ENCODE measurements at regions not wholly inside any gene's neighbourhood (a gene's known extent, or its start where the extent isn't known, plus 50 kb on each side); places are given as distances from the start of the nearest gene placed in this dataset.

DNA sequence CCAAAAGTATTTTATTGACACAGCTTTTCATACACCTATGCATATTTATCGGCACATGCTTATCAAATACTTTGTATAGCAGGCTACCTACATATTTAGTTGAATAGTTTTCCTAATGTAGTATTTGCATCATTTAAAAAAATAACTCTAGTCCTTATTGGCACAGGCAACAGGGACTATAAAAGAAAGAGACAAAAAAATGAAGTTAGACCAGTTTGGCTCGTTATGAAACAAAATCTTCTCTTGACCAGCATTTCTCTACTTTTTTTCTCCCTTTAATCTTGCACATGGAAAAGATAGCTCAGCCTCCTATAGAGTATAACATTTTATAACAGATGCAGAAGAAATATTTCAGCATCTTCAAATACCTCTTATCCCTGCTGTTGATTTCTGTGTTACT is 794.8 kb upstream of the MIR17HG start:
- TF ChIP-seq CTCF (IDR thresholded peaks at IDR 0.05; ENCODE audit: low read length, missing control alignments) = no peak
- DNase-seq (ENCODE audit: low read depth) = no peak
- H3K4me3 ChIP-seq (replicated peaks; ENCODE audit: low read depth, low read length) = peak overlapping the region; percentile 27

GRCh38 chr13:90553159-90553558 is 794.3 kb upstream of the MIR17HG start:
- peak overlapping the region; percentile 27 for H3K4me3 ChIP-seq (replicated peaks; ENCODE audit: low read depth, low read length)
- TF ChIP-seq CTCF (IDR thresholded peaks at IDR 0.05; ENCODE audit: low read length, missing control alignments) = no peak
- DNase-seq (ENCODE audit: low read depth) = no peak

DNA sequence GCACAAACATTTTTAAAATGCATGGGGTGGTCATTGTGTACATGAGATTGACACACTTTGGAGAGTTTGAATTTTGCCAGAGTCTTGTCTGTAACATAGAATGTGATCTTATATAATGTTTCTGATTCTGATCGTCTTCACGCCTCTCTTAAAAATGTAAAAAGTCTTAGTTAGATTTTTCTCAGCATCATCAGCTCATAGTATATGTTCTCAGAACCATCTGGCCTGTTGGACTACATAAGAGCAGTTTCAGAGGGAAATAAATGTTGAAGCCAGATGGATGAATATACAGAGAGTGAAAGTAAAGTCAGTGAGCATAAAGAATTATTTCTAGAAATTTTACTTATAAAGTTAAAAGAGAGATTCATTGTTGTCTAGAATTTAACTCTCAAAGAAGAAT is 789.9 kb upstream of the MIR17HG start:
- DNase-seq (ENCODE audit: low read depth) = no peak
- TF ChIP-seq CTCF (IDR thresholded peaks at IDR 0.05; ENCODE audit: low read length, missing control alignments) = no peak
- no peak overlapping the region for H3K4me3 ChIP-seq (replicated peaks; ENCODE audit: low read depth, low read length)

GRCh38 chr13:90562443-90562842 is 785.0 kb upstream of the MIR17HG start:
- TF ChIP-seq CTCF (IDR thresholded peaks at IDR 0.05; ENCODE audit: low read length, missing control alignments) = no peak
- DNase-seq (ENCODE audit: low read depth) = no peak
- no peak overlapping the region for H3K4me3 ChIP-seq (replicated peaks; ENCODE audit: low read depth, low read length)

- no peak overlapping the region for H3K4me3 ChIP-seq (replicated peaks; ENCODE audit: low read depth, low read length)
- no peak for TF ChIP-seq CTCF (IDR thresholded peaks at IDR 0.05; ENCODE audit: low read length, missing control alignments)
- no peak for DNase-seq (ENCODE audit: low read depth)
These were observed 783.4 kb upstream of the MIR17HG start for GRCh38 chr13:90564096-90564495.

DNA sequence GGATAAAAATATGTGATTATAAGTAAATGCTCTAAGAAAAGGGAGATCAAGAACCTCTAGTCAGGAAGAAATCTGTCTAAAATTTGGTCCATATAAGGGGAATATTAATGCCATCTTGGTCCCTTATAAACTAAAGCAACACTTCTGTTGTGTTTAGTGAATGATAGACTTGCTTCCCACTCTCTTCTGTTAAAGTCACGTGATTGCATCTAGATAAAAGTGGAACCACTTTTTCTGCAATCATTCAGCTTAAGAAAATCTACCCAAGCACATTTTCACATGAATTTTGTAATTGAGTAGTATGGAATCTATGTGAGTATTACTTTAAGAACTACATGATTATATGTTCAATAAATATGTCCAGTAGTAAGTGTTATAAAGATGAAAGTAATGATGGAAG is 782.9 kb upstream of the MIR17HG start:
- no peak for DNase-seq (ENCODE audit: low read depth)
- no peak overlapping the region for H3K4me3 ChIP-seq (replicated peaks; ENCODE audit: low read depth, low read length)
- TF ChIP-seq CTCF (IDR thresholded peaks at IDR 0.05; ENCODE audit: low read length, missing control alignments) = no peak

- DNase-seq (ENCODE audit: low read depth) = no peak
- TF ChIP-seq CTCF (IDR thresholded peaks at IDR 0.05; ENCODE audit: low read length, missing control alignments) = no peak
- no peak overlapping the region for H3K4me3 ChIP-seq (replicated peaks; ENCODE audit: low read depth, low read length)
These were observed 781.3 kb upstream of the MIR17HG start for GRCh38 chr13:90565985-90566713.
